Endodermal cell (in vitro differentiated cells): ENCODE measurements at regions not wholly inside any gene's neighbourhood (a gene's known extent, or its start where the extent isn't known, plus 50 kb on each side); places are given as distances from the start of the nearest gene placed in this dataset.

Source experiments
- DNase-seq: peaks from one replicate; pipeline ENCODE4 v3.0.0-alpha.2; 2017
- H3K27ac ChIP-seq: 2 replicates; pipeline ENCODE4 v1.5.1; 2013; ENCODE audit warnings: mild to moderate bottlenecking, low read depth, low read length, moderate library complexity
- H3K27me3 ChIP-seq: 2 replicates; pipeline ENCODE4 v1.6.1; 2013; ENCODE audit warnings: mild to moderate bottlenecking, low read length, moderate library complexity; ENCODE audit not compliant: insufficient read depth, control insufficient read depth, poor library complexity, severe bottlenecking
- H3K36me3 ChIP-seq: 2 replicates; pipeline ENCODE4 v1.7.0; 2013; ENCODE audit warnings: mild to moderate bottlenecking, low read length, moderate library complexity; ENCODE audit not compliant: control insufficient read depth, insufficient read depth
- H3K4me1 ChIP-seq: one replicate; pipeline ENCODE4 v1.7.0; 2013; ENCODE audit warnings: low read length; ENCODE audit not compliant: control insufficient read depth, insufficient read depth
- H3K4me3 ChIP-seq: 2 replicates; pipeline ENCODE4 v1.5.1; 2013; ENCODE audit warnings: mild to moderate bottlenecking, low read length, moderate library complexity
- H3K9ac ChIP-seq: 2 replicates; pipeline ENCODE4 v1.6.1; 2013; ENCODE audit warnings: mild to moderate bottlenecking, low read length, moderate library complexity; ENCODE audit not compliant: poor library complexity, severe bottlenecking; ENCODE audit errors: extremely low read depth
- H3K9me3 ChIP-seq: 2 replicates; pipeline ENCODE4 v1.6.1; 2013; ENCODE audit warnings: mild to moderate bottlenecking, low read length, moderate library complexity; ENCODE audit not compliant: control insufficient read depth
- H3K27ac Mint-ChIP-seq: 2 replicates; pipeline ENCODE4 v1.8.0; 2020; ENCODE audit warnings: mixed read lengths
- H3K27me3 Mint-ChIP-seq: 2 replicates; pipeline ENCODE4 v1.8.0; 2021; ENCODE audit warnings: mild to moderate bottlenecking, mixed read lengths; ENCODE audit not compliant: insufficient read depth
- H3K36me3 Mint-ChIP-seq: 2 replicates; pipeline ENCODE4 v1.8.0; 2020; ENCODE audit warnings: low read depth, mixed read lengths
- H3K4me1 Mint-ChIP-seq: 2 replicates; pipeline ENCODE4 v1.8.0; 2020; ENCODE audit warnings: mixed read lengths
- H3K4me3 Mint-ChIP-seq: 2 replicates; pipeline ENCODE4 v1.8.0; 2020; ENCODE audit warnings: mild to moderate bottlenecking, moderate library complexity, mixed read lengths
- H3K9me3 Mint-ChIP-seq: 2 replicates; pipeline ENCODE4 v1.8.0; 2020; ENCODE audit warnings: mild to moderate bottlenecking, mixed read lengths
- WGBS, 2 experiments: methylation state at CpG; one replicate each; pipeline versions ENCODE4 v1.1.5 to v1.1.7; 2013; ENCODE audit warnings: missing lambda C conversion rate in 2 of 2, mixed read lengths in 1 of 2; ENCODE audit not compliant: insufficient coverage in 1 of 2, insufficient read length in 1 of 2; 5-methylcytosine and 5-hydroxymethylcytosine counted together
- TF ChIP-seq, protein P1 (sequence below): fragments of 200-600 bp; sonication (generic); conservative IDR thresholded peaks from 2 replicates; pipeline ENCODE4 v1.5.0; 2021; ENCODE audit warnings: antibody characterized with exemption, mild to moderate bottlenecking

DNA sequence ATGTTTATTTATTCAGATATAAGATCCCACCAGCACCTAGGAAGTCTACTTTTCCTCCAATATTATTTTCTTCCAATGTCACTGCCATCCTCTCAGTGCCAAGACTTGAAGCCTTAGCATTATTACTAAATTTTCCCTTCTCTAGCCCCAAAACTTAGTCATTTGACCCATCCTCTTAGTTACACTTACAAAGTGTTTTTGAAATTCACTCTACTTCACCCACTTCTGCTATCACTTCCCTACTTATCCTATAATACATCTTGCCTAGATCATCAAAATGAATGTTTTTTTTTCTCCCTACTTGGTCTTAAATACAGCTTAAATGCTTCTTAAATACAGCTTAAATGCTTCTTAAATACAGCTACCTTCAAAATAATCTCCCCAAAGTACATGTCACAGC is 376.6 kb downstream of the RSL24D1 start:
- H3K4me1 ChIP-seq = no peaks in the 10 kb centered on the region
- TF ChIP-seq, protein P1, sequence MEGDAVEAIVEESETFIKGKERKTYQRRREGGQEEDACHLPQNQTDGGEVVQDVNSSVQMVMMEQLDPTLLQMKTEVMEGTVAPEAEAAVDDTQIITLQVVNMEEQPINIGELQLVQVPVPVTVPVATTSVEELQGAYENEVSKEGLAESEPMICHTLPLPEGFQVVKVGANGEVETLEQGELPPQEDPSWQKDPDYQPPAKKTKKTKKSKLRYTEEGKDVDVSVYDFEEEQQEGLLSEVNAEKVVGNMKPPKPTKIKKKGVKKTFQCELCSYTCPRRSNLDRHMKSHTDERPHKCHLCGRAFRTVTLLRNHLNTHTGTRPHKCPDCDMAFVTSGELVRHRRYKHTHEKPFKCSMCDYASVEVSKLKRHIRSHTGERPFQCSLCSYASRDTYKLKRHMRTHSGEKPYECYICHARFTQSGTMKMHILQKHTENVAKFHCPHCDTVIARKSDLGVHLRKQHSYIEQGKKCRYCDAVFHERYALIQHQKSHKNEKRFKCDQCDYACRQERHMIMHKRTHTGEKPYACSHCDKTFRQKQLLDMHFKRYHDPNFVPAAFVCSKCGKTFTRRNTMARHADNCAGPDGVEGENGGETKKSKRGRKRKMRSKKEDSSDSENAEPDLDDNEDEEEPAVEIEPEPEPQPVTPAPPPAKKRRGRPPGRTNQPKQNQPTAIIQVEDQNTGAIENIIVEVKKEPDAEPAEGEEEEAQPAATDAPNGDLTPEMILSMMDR = no peak
- Mint-ChIP-seq H3K4me3 (no peak overlapping the region), H3K36me3 (peaks cover 2% of the 10 kb centered on the region), H3K9me3 (peaks cover 16% of the 10 kb centered on the region), H3K27me3 (no peaks in the 10 kb centered on the region), H3K4me1 (no peaks in the 10 kb centered on the region), H3K27ac (no peak overlapping the region)
- no peak overlapping the region for H3K9ac ChIP-seq
- no peak overlapping the region for H3K4me3 ChIP-seq
- no peak for DNase-seq
- H3K36me3 ChIP-seq = no peaks in the 10 kb centered on the region
- H3K27me3 ChIP-seq = no peaks in the 10 kb centered on the region
- no peaks in the 10 kb centered on the region for H3K9me3 ChIP-seq
- H3K27ac ChIP-seq = no peak overlapping the region

DNA sequence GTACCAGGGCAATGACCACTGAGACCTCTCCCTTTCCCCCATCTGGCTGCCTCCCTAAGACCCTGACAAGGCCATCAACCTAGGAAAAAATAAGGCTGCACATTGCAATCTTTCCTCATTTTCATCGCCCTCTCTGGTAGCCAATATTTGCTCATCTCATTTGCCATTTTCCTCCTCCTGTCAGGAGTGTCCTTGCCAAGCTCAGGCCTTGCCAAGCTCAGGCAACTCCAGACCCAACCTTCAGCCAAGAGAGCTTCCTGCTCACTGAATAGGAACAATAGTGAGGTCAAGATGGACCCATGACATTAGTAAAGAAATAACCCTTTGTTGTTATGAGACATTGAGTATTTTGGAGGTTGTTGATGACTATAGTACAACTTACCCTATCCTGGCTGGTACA is 380.3 kb downstream of the RSL24D1 start:
- DNase-seq = no peak
- Mint-ChIP-seq H3K27ac (no peak overlapping the region), H3K9me3 (peaks cover 9% of the 10 kb centered on the region), H3K36me3 (peaks cover 7% of the 10 kb centered on the region), H3K27me3 (no peaks in the 10 kb centered on the region), H3K4me3 (no peak overlapping the region), H3K4me1 (peaks cover 6% of the 10 kb centered on the region)
- H3K9me3 ChIP-seq = peaks cover 5% of the 10 kb centered on the region
- no peak overlapping the region for H3K27ac ChIP-seq
- TF ChIP-seq, protein P1 = no peak
- WGBS, 2 experiments = 88 to 100% methylated on average over 1 of the region's 1 CpG
- H3K4me3 ChIP-seq = no peak overlapping the region
- no peaks in the 10 kb centered on the region for H3K27me3 ChIP-seq
- no peak overlapping the region for H3K9ac ChIP-seq
- H3K4me1 ChIP-seq = no peaks in the 10 kb centered on the region
- H3K36me3 ChIP-seq = no peaks in the 10 kb centered on the region

DNA sequence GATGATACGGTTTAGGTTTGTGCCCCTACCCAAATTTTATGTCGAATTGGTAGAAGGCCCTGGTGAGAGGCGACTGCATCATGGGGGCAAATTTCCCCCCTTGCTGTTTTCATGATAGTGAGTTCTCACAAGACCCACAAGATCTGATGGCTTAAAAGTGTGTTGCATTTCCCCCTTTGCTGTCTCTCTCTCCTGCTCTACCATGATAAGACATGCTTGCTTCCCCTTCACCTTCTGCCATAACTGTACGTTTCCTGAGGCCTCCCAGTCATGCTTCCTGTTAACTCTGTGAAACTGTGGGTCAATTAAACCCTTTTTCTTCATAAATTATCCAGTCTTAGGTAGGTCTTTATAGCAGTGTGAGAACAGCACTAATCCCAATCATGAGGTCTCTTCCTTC is 381.2 kb downstream of the RSL24D1 start:
- peaks cover 7% of the 10 kb centered on the region for H3K36me3 Mint-ChIP-seq
- peaks cover 7% of the 10 kb centered on the region for H3K4me1 Mint-ChIP-seq
- no peak overlapping the region for H3K4me3 Mint-ChIP-seq
- H3K27ac ChIP-seq = no peak overlapping the region
- H3K4me3 ChIP-seq = no peak overlapping the region
- no peaks in the 10 kb centered on the region for H3K4me1 ChIP-seq
- no peak for DNase-seq
- H3K36me3 ChIP-seq = no peaks in the 10 kb centered on the region
- WGBS, 2 experiments = 90 to 100% methylated on average over 3 to 4 of the region's 4 CpGs
- no peaks in the 10 kb centered on the region for H3K27me3 ChIP-seq
- peaks cover 5% of the 10 kb centered on the region for H3K9me3 ChIP-seq
- H3K27ac Mint-ChIP-seq = no peak overlapping the region
- no peak overlapping the region for H3K9ac ChIP-seq
- TF ChIP-seq, protein P1 = no peak
- H3K9me3 Mint-ChIP-seq = peaks cover 9% of the 10 kb centered on the region
- H3K27me3 Mint-ChIP-seq = no peaks in the 10 kb centered on the region
